ENCODE measurements at regions not wholly inside any gene's neighbourhood (a gene's known extent, or its start where the extent isn't known, plus 50 kb on each side); places are given as distances from the start of the nearest gene placed in this dataset.

DNA sequence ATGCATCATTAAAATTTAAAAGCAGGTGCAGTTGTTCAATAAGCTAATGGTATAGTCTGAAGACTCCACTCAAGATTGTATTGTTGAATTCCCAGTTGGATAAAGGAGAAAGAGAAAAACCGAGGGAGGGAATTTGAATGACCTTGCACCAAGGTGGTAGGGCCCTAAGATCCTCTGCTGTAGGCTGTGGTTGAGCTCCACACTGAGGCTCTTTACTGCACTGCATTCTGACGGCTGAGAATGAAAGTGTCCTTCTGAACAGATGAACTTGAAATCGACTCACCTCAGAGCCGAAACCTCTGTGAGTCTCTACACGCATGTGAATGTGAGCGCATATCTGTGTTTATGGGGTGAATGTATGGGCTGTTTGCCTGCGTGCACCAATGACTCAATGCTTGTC, 388.9 kb upstream of the DACH1 start:
- no peak for ATAC-seq (ENCODE audit: low FRiP score)
- WGBS, 2 donors, result 29 to 40% methylated on average over 7 of the region's 7 CpGs

DNA sequence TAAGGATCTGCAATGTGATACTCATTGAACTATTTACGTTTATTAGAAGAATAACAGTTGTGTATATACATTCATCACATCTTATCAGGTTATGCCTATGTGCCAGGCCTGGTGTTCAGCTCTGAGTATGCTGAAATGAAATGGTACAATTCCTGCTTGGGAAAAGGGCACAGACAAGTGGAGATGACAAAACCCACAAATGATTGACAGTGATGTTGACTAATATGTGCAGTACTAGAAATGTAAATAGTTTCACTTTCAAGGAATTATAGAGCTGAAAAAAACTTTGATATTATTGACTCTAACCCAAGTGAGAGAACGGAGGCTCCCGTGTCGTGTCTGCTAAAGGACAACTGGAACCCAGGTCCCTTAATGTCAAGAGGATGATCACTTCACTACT, 386.8 kb upstream of the DACH1 start:
- ATAC-seq (ENCODE audit: low FRiP score) (no peak), DNase-seq (no peak)
- Histone ChIP-seq H3K4me1 (ENCODE audit: control insufficient read depth in 1 of 2, insufficient read depth in 2 of 2, low read length in 2 of 2) (no peaks in the 10 kb centered on the region), H3K27me3 (ENCODE audit: control insufficient read depth in 1 of 2, insufficient read depth in 2 of 2, low read length in 1 of 2) (no peaks in the 10 kb centered on the region), H3K9me3 (ENCODE audit: control insufficient read depth, low read length) (no peaks in the 10 kb centered on the region), H3K27ac (ENCODE audit: low read depth in 1 of 2, low read length in 2 of 2) (no peak overlapping the region), H3K36me3 (ENCODE audit: control insufficient read depth in 1 of 2, insufficient read depth in 2 of 2, low read length in 1 of 2) (no peaks in the 10 kb centered on the region), H3K4me3 (ENCODE audit: low read length in 2 of 2) (no peak overlapping the region)
- WGBS, 2 donors, result 65 to 71% methylated on average over 4 of the region's 4 CpGs
- intact Hi-C loops (cut with DNase I), result no loop called here

More for the DNA sequence above, 388.9 kb upstream of the DACH1 start:
- no peak for DNase-seq
- no peak overlapping the region for H3K4me3 ChIP-seq (ENCODE audit: low read length in 2 of 2)
- no peaks in the 10 kb centered on the region for H3K36me3 ChIP-seq (ENCODE audit: control insufficient read depth in 1 of 2, insufficient read depth in 2 of 2, low read length in 1 of 2)
- H3K27me3 ChIP-seq (ENCODE audit: control insufficient read depth in 1 of 2, insufficient read depth in 2 of 2, low read length in 1 of 2), result no peaks in the 10 kb centered on the region
- H3K9me3 ChIP-seq (ENCODE audit: control insufficient read depth, low read length), result no peaks in the 10 kb centered on the region
- no peaks in the 10 kb centered on the region for H3K4me1 ChIP-seq (ENCODE audit: control insufficient read depth in 1 of 2, insufficient read depth in 2 of 2, low read length in 2 of 2)
- intact Hi-C loops (cut with DNase I), result no loop called here
- H3K27ac ChIP-seq (ENCODE audit: low read depth in 1 of 2, low read length in 2 of 2), result no peak overlapping the region

DNA sequence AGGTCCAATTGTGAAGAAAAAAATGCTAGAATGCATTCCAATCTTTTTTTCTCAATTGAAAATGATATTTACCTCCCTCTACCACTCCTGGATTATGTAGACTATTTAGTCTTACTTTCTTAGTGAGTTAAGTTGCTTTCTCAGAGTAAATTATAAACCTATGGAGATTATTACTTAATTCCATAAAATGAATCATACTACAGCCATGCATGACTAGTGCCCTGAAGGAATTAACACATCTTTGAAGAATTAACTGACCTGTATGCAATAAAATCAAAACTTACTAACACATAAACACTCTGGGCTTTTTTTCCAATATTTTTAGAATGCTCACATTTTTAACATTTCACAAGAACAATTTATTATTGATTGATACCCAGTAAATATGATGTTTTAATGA, 379.4 kb upstream of the DACH1 start:
- H3K4me3 ChIP-seq (ENCODE audit: low read length in 2 of 2), result no peak overlapping the region
- no peaks in the 10 kb centered on the region for H3K9me3 ChIP-seq (ENCODE audit: control insufficient read depth, low read length)
- ATAC-seq (ENCODE audit: low FRiP score) (no peak), DNase-seq (no peak)
- H3K36me3 ChIP-seq (ENCODE audit: control insufficient read depth in 1 of 2, insufficient read depth in 2 of 2, low read length in 1 of 2), result no peaks in the 10 kb centered on the region
- intact Hi-C loops (cut with DNase I), result no loop called here
- no peaks in the 10 kb centered on the region for H3K27me3 ChIP-seq (ENCODE audit: control insufficient read depth in 1 of 2, insufficient read depth in 2 of 2, low read length in 1 of 2)
- no peaks in the 10 kb centered on the region for H3K4me1 ChIP-seq (ENCODE audit: control insufficient read depth in 1 of 2, insufficient read depth in 2 of 2, low read length in 2 of 2)
- H3K27ac ChIP-seq (ENCODE audit: low read depth in 1 of 2, low read length in 2 of 2), result no peak overlapping the region

DNA sequence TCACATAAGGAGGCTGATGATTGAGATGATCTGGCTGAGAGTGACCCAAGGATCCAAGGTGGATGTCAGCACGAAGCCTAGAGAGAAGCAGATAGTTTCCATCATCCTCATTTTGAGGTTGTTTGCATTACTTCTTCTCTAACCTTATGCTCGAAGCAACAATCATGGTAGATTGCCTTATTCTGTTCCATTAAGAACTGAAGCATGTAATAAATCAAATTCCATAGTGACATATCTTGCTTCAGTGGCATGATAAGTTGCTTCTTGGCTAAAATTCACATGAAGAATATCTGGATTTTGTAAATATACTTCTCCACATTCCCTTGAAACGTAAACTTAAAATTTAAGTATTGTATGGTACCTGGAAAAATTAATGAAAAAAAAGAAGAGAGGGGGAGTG, 377.8 kb upstream of the DACH1 start:
- no peak for DNase-seq
- Histone ChIP-seq H3K4me3 (ENCODE audit: low read length in 2 of 2) (no peak overlapping the region), H3K9me3 (ENCODE audit: control insufficient read depth, low read length) (no peaks in the 10 kb centered on the region), H3K27me3 (ENCODE audit: control insufficient read depth in 1 of 2, insufficient read depth in 2 of 2, low read length in 1 of 2) (no peaks in the 10 kb centered on the region), H3K36me3 (ENCODE audit: control insufficient read depth in 1 of 2, insufficient read depth in 2 of 2, low read length in 1 of 2) (no peaks in the 10 kb centered on the region), H3K4me1 (ENCODE audit: control insufficient read depth in 1 of 2, insufficient read depth in 2 of 2, low read length in 2 of 2) (no peaks in the 10 kb centered on the region), H3K27ac (ENCODE audit: low read depth in 1 of 2, low read length in 2 of 2) (no peak overlapping the region)
- intact Hi-C loops (cut with DNase I), result no loop called here
- ATAC-seq (ENCODE audit: low FRiP score), result no peak
- 34 to 37% methylated on average over 3 of the region's 3 CpGs for WGBS, 2 donors

DNA sequence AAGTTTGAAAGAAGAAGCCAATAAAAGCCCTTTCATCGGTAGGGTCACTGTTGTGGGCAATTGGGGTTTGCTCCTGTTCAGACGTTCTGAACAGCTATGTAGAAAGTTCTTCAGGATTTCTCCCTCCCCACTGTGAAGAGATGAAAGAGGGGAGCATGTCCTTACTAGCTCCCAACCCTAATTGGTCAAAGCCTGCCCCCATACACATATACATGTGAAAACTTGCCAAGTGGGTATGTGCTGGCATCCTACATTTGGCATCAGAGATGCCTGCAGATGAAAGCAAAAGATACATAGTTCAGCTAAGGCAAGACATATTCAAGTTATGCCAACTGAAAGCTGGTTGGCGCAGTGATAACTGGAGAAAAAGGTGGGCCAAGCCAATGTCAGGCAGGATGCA, 363.1 kb upstream of the DACH1 start:
- H3K36me3 ChIP-seq (ENCODE audit: control insufficient read depth in 1 of 2, insufficient read depth in 2 of 2, low read length in 1 of 2), result no peaks in the 10 kb centered on the region
- H3K4me1 ChIP-seq (ENCODE audit: control insufficient read depth in 1 of 2, insufficient read depth in 2 of 2, low read length in 2 of 2), result no peaks in the 10 kb centered on the region
- no peak overlapping the region for H3K4me3 ChIP-seq (ENCODE audit: low read length in 2 of 2)
- H3K9me3 ChIP-seq (ENCODE audit: control insufficient read depth, low read length), result peaks cover 2% of the 10 kb centered on the region
- intact Hi-C loops (cut with DNase I), result no loop called here
- WGBS, 2 donors, result 77 to 78% methylated on average over 3 of the region's 3 CpGs
- no peak for ATAC-seq (ENCODE audit: low FRiP score)
- DNase-seq, result no peak
- no peak overlapping the region for H3K27ac ChIP-seq (ENCODE audit: low read depth in 1 of 2, low read length in 2 of 2)
- no peaks in the 10 kb centered on the region for H3K27me3 ChIP-seq (ENCODE audit: control insufficient read depth in 1 of 2, insufficient read depth in 2 of 2, low read length in 1 of 2)

DNA sequence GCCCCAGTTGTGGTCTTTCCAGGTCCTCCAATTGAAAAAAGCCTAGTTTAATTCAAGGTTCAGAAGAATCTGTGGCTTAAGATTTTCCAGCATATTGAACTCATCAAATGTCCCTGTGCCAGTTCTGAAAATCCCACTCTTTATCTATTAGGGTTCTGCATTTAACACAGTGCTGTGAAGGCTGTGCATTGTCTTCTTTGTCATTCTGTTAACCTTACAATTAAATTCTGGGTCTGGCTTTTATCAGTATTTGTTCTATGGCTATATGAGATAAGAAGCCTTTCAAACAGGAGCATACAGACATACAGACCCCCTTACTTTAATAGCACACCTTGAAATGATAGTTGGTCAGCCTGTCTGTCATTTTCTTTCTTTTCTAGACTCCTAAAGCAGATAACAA, 362.1 kb upstream of the DACH1 start:
- Histone ChIP-seq H3K9me3 (ENCODE audit: control insufficient read depth, low read length) (peaks cover 2% of the 10 kb centered on the region), H3K27ac (ENCODE audit: low read depth in 1 of 2, low read length in 2 of 2) (no peak overlapping the region), H3K27me3 (ENCODE audit: control insufficient read depth in 1 of 2, insufficient read depth in 2 of 2, low read length in 1 of 2) (no peaks in the 10 kb centered on the region), H3K4me1 (ENCODE audit: control insufficient read depth in 1 of 2, insufficient read depth in 2 of 2, low read length in 2 of 2) (no peaks in the 10 kb centered on the region), H3K36me3 (ENCODE audit: control insufficient read depth in 1 of 2, insufficient read depth in 2 of 2, low read length in 1 of 2) (no peaks in the 10 kb centered on the region), H3K4me3 (ENCODE audit: low read length in 2 of 2) (no peak overlapping the region)
- intact Hi-C loops (cut with DNase I), result no loop called here
- no peak for DNase-seq
- no peak for ATAC-seq (ENCODE audit: low FRiP score)

DNA sequence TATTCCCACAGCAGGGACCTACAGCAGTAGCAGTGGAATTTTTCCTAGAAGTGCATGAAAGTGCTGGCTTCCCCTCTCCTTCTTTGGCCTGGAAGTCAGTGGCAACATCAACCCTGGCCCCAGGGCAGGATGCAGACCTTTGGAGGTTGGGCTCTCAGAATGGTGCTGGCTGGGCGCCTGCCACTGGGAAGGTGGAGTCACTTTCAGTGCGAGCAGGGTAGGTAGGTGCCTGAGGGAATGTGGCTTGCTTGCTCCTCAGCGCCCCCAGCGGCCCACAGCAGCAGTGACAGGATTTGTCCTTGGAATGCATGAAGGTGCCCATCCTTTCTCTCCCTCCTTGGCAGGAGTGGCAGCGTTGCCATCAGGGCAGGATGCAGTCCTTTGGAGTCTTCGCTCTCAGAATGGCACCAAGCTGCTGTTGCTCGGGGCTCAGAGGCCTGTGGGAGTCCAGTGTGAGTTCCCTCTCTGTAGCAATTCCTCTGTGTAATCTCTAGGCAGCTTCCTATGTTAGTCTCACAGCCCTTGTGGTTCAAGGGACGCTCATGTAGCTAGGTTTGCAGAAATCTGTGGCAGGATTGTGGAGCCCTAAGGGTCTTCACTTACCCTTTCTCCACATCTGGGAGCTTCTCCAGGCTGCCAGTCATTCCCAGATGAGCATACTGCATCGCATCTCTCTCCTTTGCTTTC, 354.4 kb upstream of the DACH1 start:
- DNase-seq (no peak), ATAC-seq (ENCODE audit: low FRiP score) (no peak)
- WGBS, 2 donors, result 43 to 46% methylated on average over 9 of the region's 9 CpGs
- no peaks in the 10 kb centered on the region for H3K4me1 ChIP-seq (ENCODE audit: control insufficient read depth in 1 of 2, insufficient read depth in 2 of 2, low read length in 2 of 2)
- intact Hi-C loops (cut with DNase I), result no loop called here
- H3K27ac ChIP-seq (ENCODE audit: low read depth in 1 of 2, low read length in 2 of 2), result no peak overlapping the region
- H3K27me3 ChIP-seq (ENCODE audit: control insufficient read depth in 1 of 2, insufficient read depth in 2 of 2, low read length in 1 of 2), result no peaks in the 10 kb centered on the region
- no peaks in the 10 kb centered on the region for H3K9me3 ChIP-seq (ENCODE audit: control insufficient read depth, low read length)
- H3K4me3 ChIP-seq (ENCODE audit: low read length in 2 of 2), result no peak overlapping the region
- no peaks in the 10 kb centered on the region for H3K36me3 ChIP-seq (ENCODE audit: control insufficient read depth in 1 of 2, insufficient read depth in 2 of 2, low read length in 1 of 2)

DNA sequence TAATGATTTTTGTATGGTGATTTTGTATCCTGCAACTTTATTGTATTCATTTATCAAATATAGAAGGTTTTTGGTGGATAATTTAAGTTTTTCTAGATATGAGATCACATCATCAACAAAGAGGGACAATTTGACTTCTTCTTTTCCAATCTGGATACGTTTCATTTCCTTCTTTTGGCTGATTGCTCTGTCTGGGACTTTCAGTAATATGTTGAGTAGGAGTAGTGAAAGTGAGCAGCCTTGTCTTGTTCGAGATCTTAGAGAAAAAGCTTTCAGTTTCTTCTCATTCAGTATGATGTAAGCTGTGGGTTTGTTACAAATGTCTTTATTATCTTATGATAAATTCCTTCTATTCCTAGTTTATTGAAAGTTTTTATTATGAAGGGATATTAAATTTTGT, 352.0 kb upstream of the DACH1 start:
- intact Hi-C loops (cut with DNase I), result no loop called here
- no peak for DNase-seq
- no peaks in the 10 kb centered on the region for H3K9me3 ChIP-seq (ENCODE audit: control insufficient read depth, low read length)
- no peak overlapping the region for H3K27ac ChIP-seq (ENCODE audit: low read depth in 1 of 2, low read length in 2 of 2)
- ATAC-seq (ENCODE audit: low FRiP score), result no peak
- H3K27me3 ChIP-seq (ENCODE audit: control insufficient read depth in 1 of 2, insufficient read depth in 2 of 2, low read length in 1 of 2), result no peaks in the 10 kb centered on the region
- 57 to 70% methylated on average over 2 of the region's 2 CpGs for WGBS, 2 donors
- no peaks in the 10 kb centered on the region for H3K36me3 ChIP-seq (ENCODE audit: control insufficient read depth in 1 of 2, insufficient read depth in 2 of 2, low read length in 1 of 2)
- no peak overlapping the region for H3K4me3 ChIP-seq (ENCODE audit: low read length in 2 of 2)
- no peaks in the 10 kb centered on the region for H3K4me1 ChIP-seq (ENCODE audit: control insufficient read depth in 1 of 2, insufficient read depth in 2 of 2, low read length in 2 of 2)

DNA sequence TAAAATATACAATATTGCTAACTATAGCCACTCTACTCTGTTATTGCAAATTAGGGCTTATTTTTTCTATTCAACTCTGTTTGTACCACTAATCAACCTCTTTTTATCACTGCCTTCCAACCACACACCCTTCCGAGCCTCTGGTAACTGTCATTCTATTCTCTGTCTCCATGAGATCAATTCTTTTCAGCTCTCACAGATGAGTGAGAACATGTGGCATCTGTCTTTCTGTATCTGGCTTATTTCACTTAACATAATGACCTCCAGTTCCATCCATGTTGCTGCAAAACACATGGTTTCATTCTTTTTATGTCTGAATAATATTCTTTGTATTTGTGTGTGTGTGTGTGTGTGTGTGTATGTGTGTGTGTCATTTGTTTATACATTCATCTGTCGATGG, 350.1 kb upstream of the DACH1 start:
- Histone ChIP-seq H3K27ac (ENCODE audit: low read depth in 1 of 2, low read length in 2 of 2) (no peak overlapping the region), H3K4me1 (ENCODE audit: control insufficient read depth in 1 of 2, insufficient read depth in 2 of 2, low read length in 2 of 2) (no peaks in the 10 kb centered on the region), H3K27me3 (ENCODE audit: control insufficient read depth in 1 of 2, insufficient read depth in 2 of 2, low read length in 1 of 2) (no peaks in the 10 kb centered on the region), H3K4me3 (ENCODE audit: low read length in 2 of 2) (no peak overlapping the region), H3K36me3 (ENCODE audit: control insufficient read depth in 1 of 2, insufficient read depth in 2 of 2, low read length in 1 of 2) (no peaks in the 10 kb centered on the region), H3K9me3 (ENCODE audit: control insufficient read depth, low read length) (no peaks in the 10 kb centered on the region)
- intact Hi-C loops (cut with DNase I), result no loop called here
- DNase-seq (no peak), ATAC-seq (ENCODE audit: low FRiP score) (no peak)
- 57 to 67% methylated on average over 2 of the region's 2 CpGs for WGBS, 2 donors

All from aorta (tissue), 5 donors.